ENCODE measurements at regions not wholly inside any gene's neighbourhood (a gene's known extent, or its start where the extent isn't known, plus 50 kb on each side); places are given as distances from the start of the nearest gene placed in this dataset.

GRCh38 chr2:155203178-155203577 lies 504.7 kb downstream of the KCNJ3 start:
- H2AFZ ChIP-seq (ENCODE audit: low read length): no peak overlapping the region
- no peaks in the 10 kb centered on the region for H4K20me1 ChIP-seq (ENCODE audit: insufficient read depth, low read length, poor library complexity, severe bottlenecking)
- no peak overlapping the region for H3K4me3 ChIP-seq (ENCODE audit: low read length, poor library complexity, severe bottlenecking)
- no peaks in the 10 kb centered on the region for H3K27me3 ChIP-seq (ENCODE audit: insufficient read depth, low read length, poor library complexity, severe bottlenecking)
- peaks cover 5% of the 10 kb centered on the region for H3K4me1 ChIP-seq (ENCODE audit: insufficient read depth, low read length, poor library complexity, severe bottlenecking)
- H3K9ac ChIP-seq (ENCODE audit: low read depth, low read length, poor library complexity, severe bottlenecking): no peak overlapping the region
- no peaks in the 10 kb centered on the region for H3K9me3 ChIP-seq (ENCODE audit: insufficient read depth, low read depth, low read length)
- H3K36me3 ChIP-seq (ENCODE audit: insufficient read depth, low read length): no peaks in the 10 kb centered on the region
- no peaks in the 10 kb centered on the region for H3K79me2 ChIP-seq (ENCODE audit: insufficient read depth, low read length)
- no peaks in the 10 kb centered on the region for H3K9me2 ChIP-seq (replicated peaks; ENCODE audit: low read depth, low read length)
- no peaks in the 10 kb centered on the region; the same call in 1 of the 2 replicates for H3F3A ChIP-seq (ENCODE audit: low read depth)
- TF ChIP-seq EZH2phosphoT487 (IDR thresholded peaks at IDR 0.05; ENCODE audit: borderline replicate concordance) (no peak), CTCF (conservative IDR thresholded peaks at IDR 0.05; ENCODE audit: low read length) (peak; percentile 55)
- H3K4me2 ChIP-seq (ENCODE audit: low read depth, low read length, poor library complexity, severe bottlenecking): no peak overlapping the region

GRCh38 chr2:155200753-155201152 lies 502.3 kb downstream of the KCNJ3 start:
- H3K4me3 ChIP-seq (ENCODE audit: low read length, poor library complexity, severe bottlenecking): no peak overlapping the region
- no peaks in the 10 kb centered on the region for H3K9me3 ChIP-seq (ENCODE audit: insufficient read depth, low read depth, low read length)
- no peak overlapping the region for H3K4me2 ChIP-seq (ENCODE audit: low read depth, low read length, poor library complexity, severe bottlenecking)
- H3F3A ChIP-seq (ENCODE audit: low read depth): no peaks in the 10 kb centered on the region; the same call in 1 of the 2 replicates
- H3K79me2 ChIP-seq (ENCODE audit: insufficient read depth, low read length): no peaks in the 10 kb centered on the region
- no peaks in the 10 kb centered on the region for H4K20me1 ChIP-seq (ENCODE audit: insufficient read depth, low read length, poor library complexity, severe bottlenecking)
- no peaks in the 10 kb centered on the region for H3K9me2 ChIP-seq (replicated peaks; ENCODE audit: low read depth, low read length)
- no peaks in the 10 kb centered on the region for H3K36me3 ChIP-seq (ENCODE audit: insufficient read depth, low read length)
- no peak overlapping the region for H2AFZ ChIP-seq (ENCODE audit: low read length)
- H3K9ac ChIP-seq (ENCODE audit: low read depth, low read length, poor library complexity, severe bottlenecking): no peak overlapping the region
- TF ChIP-seq CTCF (conservative IDR thresholded peaks at IDR 0.05; ENCODE audit: low read length) (no peak), EZH2phosphoT487 (IDR thresholded peaks at IDR 0.05; ENCODE audit: borderline replicate concordance) (no peak)
- peaks cover 5% of the 10 kb centered on the region for H3K4me1 ChIP-seq (ENCODE audit: insufficient read depth, low read length, poor library complexity, severe bottlenecking)
- no peaks in the 10 kb centered on the region for H3K27me3 ChIP-seq (ENCODE audit: insufficient read depth, low read length, poor library complexity, severe bottlenecking)

- Histone ChIP-seq H3K4me3 (ENCODE audit: low read length, poor library complexity, severe bottlenecking) (no peak overlapping the region), H3K9me2 (replicated peaks; ENCODE audit: low read depth, low read length) (no peaks in the 10 kb centered on the region), H3K27me3 (ENCODE audit: insufficient read depth, low read length, poor library complexity, severe bottlenecking) (no peaks in the 10 kb centered on the region), H3K36me3 (ENCODE audit: insufficient read depth, low read length) (no peaks in the 10 kb centered on the region), H3K9ac (ENCODE audit: low read depth, low read length, poor library complexity, severe bottlenecking) (no peak overlapping the region), H3K79me2 (ENCODE audit: insufficient read depth, low read length) (no peaks in the 10 kb centered on the region), H3K9me3 (ENCODE audit: insufficient read depth, low read depth, low read length) (no peaks in the 10 kb centered on the region), H3K4me2 (ENCODE audit: low read depth, low read length, poor library complexity, severe bottlenecking) (no peak overlapping the region), H4K20me1 (ENCODE audit: insufficient read depth, low read length, poor library complexity, severe bottlenecking) (no peaks in the 10 kb centered on the region), H2AFZ (ENCODE audit: low read length) (no peak overlapping the region), H3K4me1 (ENCODE audit: insufficient read depth, low read length, poor library complexity, severe bottlenecking) (no peaks in the 10 kb centered on the region), H3F3A (ENCODE audit: low read depth) (no peaks in the 10 kb centered on the region)
- TF ChIP-seq EZH2phosphoT487 (IDR thresholded peaks at IDR 0.05; ENCODE audit: borderline replicate concordance) (no peak), CTCF (conservative IDR thresholded peaks at IDR 0.05; ENCODE audit: low read length) (no peak)
Observed at GRCh38 chr2:155190342-155190741, 491.8 kb downstream of the KCNJ3 start.
